Fibroblast of skin of left quadriceps (primary cell): ENCODE measurements at regions not wholly inside any gene's neighbourhood (a gene's known extent, or its start where the extent isn't known, plus 50 kb on each side); places are given as distances from the start of the nearest gene placed in this dataset.
"Not testable (repeated sequence)": the region's sequence is repeated elsewhere in the genome, so short reads cannot be mapped to it uniquely, and the experiment has no call there.

Source experiments
- DNase-seq, 2 experiments: peaks; one replicate each; pipeline ENCODE4 v3.0.0-alpha.2; 2013; ENCODE audit warnings: low read depth in 2 of 2

DNA sequence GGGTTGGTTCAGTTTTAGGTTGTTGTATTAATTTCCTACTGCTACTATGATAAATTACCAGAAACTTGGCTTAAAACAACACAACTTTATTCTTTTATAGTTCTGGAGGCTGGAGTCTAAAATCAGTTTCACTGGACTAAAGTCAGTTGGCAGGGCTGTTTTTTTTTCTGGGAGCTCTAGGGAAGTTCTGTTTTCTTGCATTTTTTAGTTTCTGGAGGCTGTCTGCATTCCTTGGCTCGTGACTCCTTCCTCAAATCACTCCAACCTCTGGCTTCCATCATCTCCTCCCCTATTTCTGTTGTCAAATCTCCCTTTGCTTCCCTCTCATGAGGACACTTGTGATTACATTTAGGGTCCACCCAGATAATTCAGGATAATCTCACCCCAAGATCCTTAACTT is 51.3 kb upstream of the SUB1 start:
- DNase-seq: no peak

DNA sequence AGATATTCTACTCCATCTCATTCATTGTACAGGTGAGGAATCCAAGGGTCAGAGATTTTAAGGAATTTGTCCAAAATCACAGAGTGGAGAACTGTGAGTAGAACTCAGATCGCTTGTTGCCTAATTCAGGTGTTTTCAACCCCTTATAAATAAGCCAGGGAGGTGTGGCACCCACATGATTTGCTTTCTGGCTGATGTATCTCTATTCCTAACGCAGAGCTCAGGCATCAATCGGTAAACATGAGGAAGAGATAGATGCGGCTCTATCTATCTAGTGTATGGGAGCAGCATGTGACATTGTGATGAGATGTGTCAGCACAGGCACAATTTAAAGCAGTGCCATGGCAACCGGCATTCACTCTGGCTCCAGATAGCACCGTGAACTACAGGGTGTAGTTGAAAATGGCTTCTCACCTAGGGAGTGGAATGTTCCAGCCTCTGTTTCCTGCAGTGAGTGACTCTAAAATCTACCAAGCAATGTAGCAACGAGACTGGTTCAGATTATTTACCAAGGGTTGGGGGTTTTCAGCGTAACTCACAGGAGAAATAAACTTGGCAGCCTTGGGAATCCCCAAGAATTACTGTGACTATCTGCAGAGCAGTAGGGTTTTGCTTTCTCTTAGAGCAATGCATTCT is 53.4 kb upstream of the SUB1 start:
- DNase-seq: no peak

DNA sequence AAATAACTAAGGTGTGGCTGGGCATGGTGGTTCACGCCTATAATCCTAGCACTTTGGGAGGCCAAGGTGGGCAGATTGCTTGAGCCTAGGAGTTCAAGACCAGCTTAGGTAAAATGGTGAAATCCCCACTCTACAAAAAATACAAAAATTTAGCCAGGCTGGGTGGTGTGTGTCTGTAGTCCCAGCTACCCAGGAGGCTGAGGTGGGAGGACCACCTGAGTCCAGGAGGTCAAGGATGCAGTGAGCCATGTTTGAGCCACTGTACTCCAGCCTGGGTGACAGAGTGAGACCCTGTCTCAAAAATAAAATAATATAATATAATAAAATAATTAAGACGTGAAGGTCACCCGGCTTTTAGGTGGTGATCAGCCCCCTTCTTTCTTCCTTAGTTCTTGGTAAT is 58.0 kb upstream of the SUB1 start:
- DNase-seq: not testable (repeated sequence)

DNA sequence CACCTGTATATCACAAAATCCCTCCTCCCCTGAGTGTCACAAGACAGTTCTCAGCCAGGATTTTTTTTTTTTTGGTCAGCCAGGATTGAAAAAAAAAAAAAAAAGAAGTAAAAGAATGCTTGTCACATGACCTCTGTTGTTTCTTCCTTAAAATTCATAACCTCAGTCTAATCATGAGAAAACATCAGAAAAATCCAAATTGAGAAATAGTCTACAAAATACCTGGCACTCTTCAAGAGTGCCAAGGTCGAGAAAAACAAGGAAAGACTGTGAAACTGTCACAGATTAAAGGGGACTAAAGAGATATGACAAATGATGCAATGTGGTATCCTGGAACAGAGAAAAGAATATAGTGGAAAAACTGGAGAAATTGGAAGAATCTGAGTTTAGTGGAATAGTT is 58.5 kb upstream of the SUB1 start:
- DNase-seq: no peak

DNA sequence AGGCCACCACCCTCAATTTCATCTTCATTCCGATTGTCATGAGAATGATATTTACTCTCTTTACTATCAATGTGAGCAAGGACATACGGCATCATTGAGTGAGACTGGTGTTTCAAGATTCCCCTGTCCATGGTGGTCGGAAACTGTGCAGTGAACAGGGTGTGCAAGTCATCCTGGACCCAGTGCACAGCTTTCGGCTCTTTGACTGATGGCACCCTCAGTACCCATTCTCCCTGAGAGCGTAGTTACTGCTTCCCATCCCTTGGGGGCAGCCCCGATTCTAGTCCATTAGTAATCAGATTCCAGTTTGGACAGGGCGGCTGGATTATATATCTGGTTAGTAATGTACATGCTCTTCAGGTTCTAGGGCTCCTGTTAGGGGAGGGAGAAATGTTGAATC is 61.7 kb upstream of the SUB1 start:
- DNase-seq: no peak

DNA sequence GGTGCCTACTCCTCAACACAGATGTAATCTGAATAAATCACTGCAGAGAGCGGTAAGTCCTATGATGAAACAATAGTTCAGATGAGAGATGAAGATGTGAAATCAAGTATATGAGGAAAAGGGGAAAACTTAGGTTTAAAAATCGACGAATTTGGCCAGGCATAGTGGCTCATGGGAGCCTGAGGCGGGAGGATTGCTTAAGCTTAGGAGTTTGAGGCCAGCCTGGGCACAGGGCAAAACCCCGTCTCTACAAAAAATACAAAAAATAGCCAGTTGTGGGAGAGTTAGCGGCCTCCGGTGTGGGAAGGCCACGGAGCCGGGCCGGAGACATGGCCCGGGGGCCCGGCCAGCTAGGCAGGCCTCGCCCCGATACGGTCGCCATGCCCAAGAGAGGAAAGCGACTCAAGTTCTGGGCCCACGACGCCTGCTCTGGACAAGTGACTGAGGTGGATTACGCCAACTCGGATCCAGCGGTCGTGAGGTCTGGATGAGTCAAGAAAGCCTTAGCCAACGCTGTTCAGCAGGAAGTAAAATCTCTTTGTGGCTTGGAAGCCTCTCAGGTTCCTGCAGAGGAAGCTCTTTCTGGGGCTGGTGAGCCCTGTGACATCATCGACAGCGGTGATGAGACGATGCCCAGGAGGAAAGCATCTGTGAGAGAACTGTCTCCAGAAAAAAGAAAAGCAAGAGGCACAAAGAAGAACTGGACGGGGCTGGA is 62.8 kb upstream of the SUB1 start:
- peak; percentile 68 to 74 for DNase-seq

DNA sequence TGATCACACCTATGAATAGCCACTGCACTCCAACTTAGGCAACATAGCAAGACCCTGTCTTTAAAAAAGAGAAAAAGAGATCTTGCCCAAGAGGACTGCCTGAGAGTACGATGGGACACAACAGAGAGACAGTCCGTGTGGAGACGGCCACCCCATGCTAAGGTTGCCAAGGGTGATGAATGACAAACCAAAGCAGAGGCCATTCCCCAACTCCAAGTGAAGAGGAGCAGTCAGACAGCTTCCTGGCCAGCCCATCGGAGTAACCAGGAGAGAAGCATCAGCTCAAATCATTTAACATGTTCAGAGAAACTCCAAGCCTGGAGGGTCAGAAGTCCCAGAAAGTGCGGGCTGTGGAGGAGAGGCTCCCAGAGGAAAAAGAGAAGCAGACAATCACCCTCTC is 63.9 kb upstream of the SUB1 start:
- DNase-seq: no peak

DNA sequence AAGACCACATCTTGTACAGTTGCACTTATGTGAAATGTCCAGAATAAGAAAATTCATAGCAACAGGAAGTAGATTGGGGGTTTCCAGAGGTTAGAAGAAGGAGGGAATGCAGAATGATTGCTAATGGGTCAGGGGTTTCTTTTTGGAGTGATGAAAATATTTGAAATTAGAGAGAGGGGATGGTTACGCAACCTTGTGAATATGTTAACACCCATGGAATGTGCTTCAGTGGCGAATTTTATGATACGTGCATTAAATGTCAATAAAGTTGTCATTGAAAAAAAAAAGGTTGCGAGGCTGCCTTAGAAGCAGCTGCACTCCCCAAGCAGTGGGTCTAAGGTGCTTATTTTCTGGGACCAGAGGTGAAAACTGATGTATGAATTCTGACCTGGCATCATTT is 64.4 kb upstream of the SUB1 start:
- DNase-seq: peak; percentile 60 to 62

DNA sequence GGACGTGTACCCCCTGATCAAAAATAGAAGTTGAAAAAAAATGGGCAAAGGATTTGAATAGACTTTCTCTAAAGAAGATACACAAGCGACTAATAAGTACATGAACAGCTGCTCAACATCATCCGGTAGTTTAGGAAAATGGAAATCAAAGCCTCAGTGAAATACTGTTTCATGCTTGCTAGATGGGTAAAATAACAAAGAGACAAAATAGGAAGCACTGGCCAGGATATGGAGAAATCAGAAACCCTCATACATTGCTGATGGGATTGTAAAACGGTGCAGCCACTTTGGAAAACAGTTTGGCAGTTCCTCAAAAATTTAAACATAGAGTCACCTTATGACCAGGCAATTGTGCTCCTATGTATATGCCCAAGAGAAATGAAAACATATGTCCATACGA is 65.0 kb upstream of the SUB1 start:
- DNase-seq: no peak

DNA sequence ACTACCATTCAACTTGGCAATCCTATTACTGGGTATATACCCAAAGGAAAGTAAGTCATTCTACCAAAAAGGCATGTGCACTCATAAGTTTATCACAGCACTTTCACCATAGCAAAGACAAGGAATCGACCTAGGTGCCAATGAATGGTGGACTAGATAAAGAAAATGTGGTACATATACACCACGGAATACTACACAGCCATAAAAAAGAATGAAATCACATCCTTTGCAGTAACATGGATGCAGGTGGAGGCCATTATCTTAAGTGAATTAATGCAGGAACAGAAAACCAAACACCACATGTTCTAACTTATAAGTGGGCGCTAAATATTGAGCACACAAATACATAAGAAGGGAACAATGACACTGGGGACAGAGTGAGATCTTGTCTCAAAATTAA is 65.8 kb upstream of the SUB1 start:
- DNase-seq: no peak

DNA sequence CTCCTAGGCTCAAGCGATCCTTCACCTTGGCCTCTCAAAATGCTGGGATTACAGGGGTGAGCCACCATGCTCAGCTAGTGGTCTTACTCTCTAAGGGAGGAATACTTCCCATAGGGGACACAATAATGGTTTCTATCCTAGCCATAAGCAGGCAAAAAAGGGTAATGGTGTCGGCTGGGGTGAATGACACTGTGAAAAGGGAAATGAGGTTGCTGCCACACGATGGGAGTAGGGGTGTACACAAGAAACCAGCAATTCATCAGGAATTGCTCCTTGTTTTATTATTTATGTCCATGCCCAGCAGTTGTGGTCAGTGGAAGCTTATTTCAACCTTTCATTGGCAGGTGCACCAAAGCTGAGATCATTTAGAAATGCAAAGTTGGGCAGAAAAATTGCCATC is 70.3 kb upstream of the ZFR start:
- no peak for DNase-seq

DNA sequence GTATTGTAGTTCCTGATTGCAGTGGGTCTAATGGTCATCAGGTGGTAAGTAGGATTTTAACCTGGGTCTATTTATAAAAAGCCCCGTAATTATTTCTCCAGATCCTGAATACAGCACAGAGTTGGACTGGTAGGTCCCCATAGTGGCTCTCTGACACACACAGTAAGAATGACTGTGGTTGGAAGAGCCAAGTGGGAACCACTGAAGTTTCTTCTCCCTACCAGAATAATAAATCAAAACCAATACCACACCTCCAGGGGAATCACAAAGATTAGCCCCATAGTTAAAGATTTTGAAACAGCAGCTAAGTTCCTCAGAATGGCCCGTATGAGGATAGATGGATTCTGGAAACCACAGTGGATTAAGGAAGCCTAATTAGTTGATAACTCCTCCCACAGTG is 68.4 kb upstream of the ZFR start:
- no peak for DNase-seq

DNA sequence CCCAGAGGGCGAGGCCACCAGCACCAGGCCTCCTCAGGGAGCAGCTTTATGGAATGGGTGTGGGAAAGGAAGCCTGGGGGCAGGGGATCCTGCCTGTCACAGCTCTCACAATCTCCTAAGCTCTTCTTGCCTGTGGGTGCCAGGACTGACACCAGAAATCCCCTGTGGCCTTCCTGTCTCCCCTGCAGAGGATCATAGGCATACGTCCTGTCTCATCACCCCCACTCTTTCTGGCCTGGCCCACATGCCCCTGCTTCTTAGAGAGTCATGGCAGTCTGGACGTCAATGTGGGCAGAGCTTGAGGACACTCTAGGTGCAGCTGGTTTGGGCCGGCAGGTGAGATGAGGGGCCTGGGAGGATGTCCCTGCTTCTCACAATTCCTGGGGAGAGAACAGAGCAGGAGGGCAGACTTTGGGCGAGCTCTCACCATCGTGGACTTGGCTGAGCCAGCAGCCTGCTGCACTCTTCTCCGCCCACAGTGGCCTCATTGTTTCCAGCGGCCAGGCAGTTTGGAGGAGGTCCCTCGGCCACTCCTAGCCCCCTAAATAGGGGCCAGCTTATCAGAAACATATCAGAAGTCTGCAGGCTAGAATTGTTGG is 67.3 kb upstream of the ZFR start:
- no peak for DNase-seq

DNA sequence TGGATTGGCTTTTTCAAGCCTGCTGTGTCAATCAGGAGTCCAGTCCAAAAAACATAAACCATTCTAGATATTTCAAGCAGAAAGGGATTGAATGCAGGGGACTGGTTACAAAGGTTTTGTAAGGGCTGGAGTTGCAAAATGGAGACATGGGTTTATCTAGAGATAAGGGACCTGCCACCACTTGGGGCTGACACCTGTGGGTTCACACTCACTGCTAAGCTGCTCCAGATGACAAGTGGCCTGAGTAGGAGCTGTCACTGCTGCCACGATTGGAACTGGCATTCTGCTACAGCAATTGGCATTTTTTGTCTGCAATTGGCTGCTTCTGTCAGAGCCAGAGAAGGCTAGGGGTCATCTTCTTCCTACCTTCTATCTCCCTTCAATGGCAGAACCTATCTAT is 66.3 kb upstream of the ZFR start:
- DNase-seq: no peak

DNA sequence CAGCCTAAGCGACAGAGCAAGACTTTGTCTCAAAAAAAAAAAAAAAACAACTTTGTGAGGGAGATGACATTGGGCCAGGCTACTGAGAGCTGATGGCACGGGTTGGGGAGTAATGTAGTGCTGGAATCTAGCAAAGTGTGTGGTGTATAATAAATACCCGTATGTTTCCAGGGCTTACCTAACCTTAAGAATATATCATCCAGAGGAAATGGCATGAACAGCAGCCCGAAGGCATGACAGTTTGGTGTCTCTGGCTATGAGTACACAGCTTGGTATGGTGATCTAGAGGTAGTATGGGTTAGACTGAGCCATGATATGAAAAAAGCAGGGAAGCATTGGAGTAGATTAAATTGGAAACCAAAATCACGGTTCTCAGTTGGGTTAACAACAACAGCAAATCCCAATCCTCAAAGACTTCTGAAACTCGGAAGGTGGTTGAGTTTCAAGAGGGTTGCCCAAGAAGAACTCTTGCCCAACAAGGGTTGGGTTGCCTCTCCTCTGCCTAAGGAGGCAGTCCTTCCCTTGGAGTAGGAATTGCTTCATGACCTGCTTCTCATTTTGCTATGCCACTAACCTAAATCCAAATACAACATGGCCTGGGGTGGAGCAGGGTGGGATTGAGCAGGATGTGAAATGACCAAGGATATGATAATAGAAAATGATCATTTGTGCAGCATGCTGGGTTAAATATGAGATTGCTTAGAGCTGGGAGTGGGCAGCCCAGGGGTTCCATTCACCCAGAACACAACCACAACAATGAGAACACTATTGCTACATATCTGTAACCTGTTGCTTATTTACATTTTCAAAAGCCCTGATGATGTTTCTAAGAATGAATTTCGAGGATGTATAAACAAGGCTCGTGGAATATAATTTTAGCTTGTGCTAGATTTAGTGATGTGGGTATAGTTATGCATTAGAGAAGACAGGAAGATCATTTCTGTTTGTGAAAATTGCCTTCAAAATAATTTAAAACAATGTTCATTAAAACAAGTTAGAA is 64.6 kb upstream of the ZFR start:
- DNase-seq: no peak

DNA sequence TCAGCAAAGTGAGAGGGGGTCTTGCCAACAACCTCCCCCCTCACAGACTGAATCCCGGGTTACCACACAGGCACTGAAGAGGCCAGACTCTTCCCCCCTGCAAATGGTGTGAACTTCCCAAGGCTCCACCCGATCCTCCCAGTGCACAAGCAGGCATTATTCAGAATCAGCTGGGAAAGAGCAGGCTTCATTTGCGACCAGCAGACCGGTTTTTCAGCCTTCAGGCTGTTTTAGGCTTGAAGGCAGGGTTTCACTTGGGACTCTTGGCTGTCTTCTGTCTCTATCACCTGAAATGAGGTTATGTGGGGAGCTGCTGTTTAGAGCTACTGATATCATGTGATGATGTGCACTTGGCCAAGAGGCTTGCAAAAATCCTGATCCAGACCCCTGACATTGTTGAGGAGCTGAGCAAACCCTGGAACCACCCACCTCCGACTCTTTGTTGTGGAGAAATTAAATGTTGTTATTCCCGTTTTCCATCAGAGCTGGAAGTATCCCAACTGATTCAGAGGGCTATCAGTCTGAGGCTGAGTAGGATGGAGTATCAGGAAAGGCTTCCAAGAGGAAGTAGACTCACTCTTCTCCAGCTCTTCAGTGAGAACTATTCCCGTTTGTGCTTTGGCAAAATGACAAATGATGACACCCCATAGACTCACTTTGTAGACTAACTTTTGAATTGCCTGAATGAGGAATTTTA is 63.3 kb upstream of the ZFR start:
- DNase-seq: peak; percentile 97

DNA sequence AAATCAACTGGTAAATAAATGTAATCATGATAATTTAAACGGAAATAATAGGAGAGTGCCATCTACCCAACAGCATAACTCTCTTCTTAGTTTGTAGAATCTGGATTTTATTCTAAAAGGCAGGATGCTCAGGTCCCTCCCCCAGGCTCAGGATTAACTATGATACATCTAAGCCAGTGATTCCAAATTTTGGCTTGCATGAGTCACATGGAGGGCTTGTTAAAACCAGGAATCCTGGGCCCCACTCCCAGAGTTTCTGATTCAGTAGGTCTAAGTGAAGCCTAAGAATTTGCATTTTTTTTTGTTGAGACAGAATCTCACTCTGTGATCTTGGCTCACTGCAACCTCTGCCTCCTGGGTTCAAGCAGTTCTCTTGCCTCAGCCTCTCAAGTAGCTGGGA is 62.3 kb upstream of the ZFR start:
- peak; percentile 86 to 87 for DNase-seq

DNA sequence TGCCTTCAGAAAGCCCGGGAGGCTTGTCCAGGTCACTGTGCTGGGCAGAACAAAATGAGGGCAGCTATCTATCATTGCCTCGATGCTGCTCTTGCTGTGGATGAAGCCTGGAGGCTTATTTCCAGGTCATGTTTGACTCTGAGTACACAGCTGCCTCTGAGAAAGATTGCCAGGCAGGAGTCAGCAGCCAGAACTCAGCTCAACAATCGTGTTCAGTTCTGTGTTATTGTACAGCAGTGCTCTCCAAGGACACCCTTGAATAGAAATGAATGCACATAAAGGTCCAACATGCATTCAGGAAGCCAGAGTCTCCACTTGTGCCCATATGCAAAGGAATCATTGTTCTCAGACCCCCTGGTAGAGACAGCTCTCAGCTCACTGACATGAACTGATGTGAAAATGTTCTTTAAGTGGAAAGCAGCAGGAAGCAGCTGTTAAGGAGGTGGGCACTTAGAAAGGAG is 61.7 kb upstream of the ZFR start:
- DNase-seq: no peak

DNA sequence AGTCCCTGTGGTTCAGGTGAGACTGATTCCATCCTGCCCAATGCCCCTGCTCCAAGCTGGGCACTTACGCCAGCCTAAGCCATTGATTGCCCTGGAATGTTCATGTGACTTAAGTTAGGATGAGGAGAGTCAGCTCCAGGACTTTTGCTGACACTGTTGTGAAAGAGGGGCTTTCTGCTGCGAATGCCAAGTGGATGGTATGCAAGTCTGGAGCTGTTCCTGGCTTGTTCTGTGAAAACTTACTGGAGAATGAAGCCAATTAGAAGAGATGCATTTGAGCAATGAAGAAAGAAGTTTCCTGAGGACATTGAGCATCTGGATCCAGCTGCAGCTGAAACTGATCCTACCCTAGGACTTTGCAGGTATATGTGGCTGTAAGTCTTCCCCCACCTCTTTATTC is 61.2 kb upstream of the ZFR start:
- DNase-seq: peak; percentile 74

DNA sequence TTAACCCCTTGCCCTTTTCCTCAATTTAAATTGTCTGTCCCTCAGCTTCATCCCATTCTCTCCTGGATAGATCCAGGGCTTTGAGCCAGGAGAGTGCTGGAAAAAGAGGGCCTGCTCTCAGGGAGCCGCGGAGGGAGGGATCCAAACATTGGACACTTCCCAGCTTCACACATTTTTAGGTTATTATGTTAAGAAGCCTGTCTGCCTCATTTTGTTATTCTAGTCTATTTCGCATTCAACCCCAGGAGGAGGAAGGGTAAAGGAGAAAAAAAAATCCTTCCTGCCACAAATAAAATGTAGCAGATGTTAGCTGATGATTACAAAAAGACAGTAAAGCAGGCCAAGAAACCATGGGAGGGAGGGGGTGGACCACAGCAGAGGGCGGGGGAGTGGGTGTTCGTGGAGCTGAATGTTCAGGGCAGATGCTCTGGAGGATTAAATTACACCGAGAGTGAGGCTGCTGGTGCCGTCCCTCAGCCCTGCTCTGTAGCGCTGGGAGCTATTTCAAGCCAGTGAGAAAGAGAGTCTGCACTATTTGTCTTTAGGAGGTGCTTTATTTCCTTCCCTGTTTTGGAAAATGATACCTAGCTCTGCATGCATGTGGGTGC is 60.6 kb upstream of the ZFR start:
- DNase-seq: peak; percentile 98
